Kidney (tissue), 13 donors: ENCODE measurements at regions not wholly inside any gene's neighbourhood (a gene's known extent, or its start where the extent isn't known, plus 50 kb on each side); places are given as distances from the start of the nearest gene placed in this dataset.

Source experiments
- DNase-seq, 5 donors: peaks; one replicate each; pipeline ENCODE4 v3.0.0-alpha.2; 2013 to 2020
- FAIRE-seq: peaks from 2 replicates; lab custom pipeline; 2012; peaks lifted over from hg19 to GRCh38; lab: Jason Lieb, UNC
- H3K27ac ChIP-seq, 2 donors: one replicate each; pipeline ENCODE4 v1.7.0; 2013; ENCODE audit warnings: low read depth in 2 of 2, low read length in 2 of 2, inconsistent platforms in 1 of 2
- H3K27me3 ChIP-seq: one replicate; pipeline ENCODE4 v1.7.1; 2013; ENCODE audit warnings: low read length, inconsistent platforms; ENCODE audit not compliant: control insufficient read depth, insufficient read depth
- H3K36me3 ChIP-seq, 3 donors: one replicate each; pipeline versions ENCODE4 v1.7.0 to v1.7.1; 2013; ENCODE audit warnings: low read length in 3 of 3, control low read depth in 1 of 3, inconsistent platforms in 1 of 3; ENCODE audit not compliant: insufficient read depth in 3 of 3, control insufficient read depth in 2 of 3
- H3K4me1 ChIP-seq, 3 donors: one replicate each; pipeline versions ENCODE4 v1.7.0 to v1.7.1; 2013; ENCODE audit warnings: low read length in 3 of 3, inconsistent platforms in 1 of 3, low read depth in 1 of 3; ENCODE audit not compliant: control insufficient read depth in 2 of 3, insufficient read depth in 2 of 3
- H3K4me3 ChIP-seq, 3 donors: one replicate each; pipeline versions ENCODE4 v1.7.0 to v1.8.1; 2013; ENCODE audit warnings: low read length in 3 of 3, control low read depth in 1 of 3, inconsistent platforms in 1 of 3
- H3K9ac ChIP-seq, 3 donors: one replicate each; pipeline versions ENCODE4 v1.7.0 to v1.7.1; 2013; ENCODE audit warnings: low read length in 3 of 3, control low read depth in 1 of 3, inconsistent platforms in 1 of 3
- H3K9me3 ChIP-seq, 3 donors: one replicate each; pipeline versions ENCODE4 v1.7.0 to v1.7.1; 2013; ENCODE audit warnings: low read length in 3 of 3, control low read depth in 1 of 3, inconsistent platforms in 1 of 3; ENCODE audit not compliant: control insufficient read depth in 2 of 3, insufficient read depth in 1 of 3
- CTCF ChIP-seq: IDR thresholded peaks from 3 replicates; pipeline ENCODE4 v1.5.1; 2012; ENCODE audit warnings: mild to moderate bottlenecking, moderate library complexity, borderline replicate concordance; ENCODE audit not compliant: insufficient read depth; ENCODE audit errors: extremely low read depth
- intact Hi-C: fragments of 100-400 bp; cut with DNase I; formaldehyde crosslinking; loops from one replicate; pipeline ENCODE4 v1.11.1; 2022
- donor health status: control.
- donor health status: control.
- donor health status: control.
- donor health status: control.
- donor health status: control.
- donor health status: DM: yes; HTN: yes; CAD: no.
- donor health status: Normal renal cell carcinoma (clear cell type).

GRCh38 chr6:84501315-84501714 lies 263.1 kb downstream of the TBX18 start:
- intact Hi-C loops, result no loop called here
- H3K4me1 ChIP-seq, result no peaks in the 10 kb centered on the region
- DNase-seq (no peak), FAIRE-seq (no peak)
- no peak for TF ChIP-seq CTCF
- no peaks in the 10 kb centered on the region for H3K27me3 ChIP-seq
- H3K36me3 ChIP-seq, result no peaks in the 10 kb centered on the region
- no peak overlapping the region for H3K9ac ChIP-seq
- no peak overlapping the region for H3K4me3 ChIP-seq
- no peaks in the 10 kb centered on the region for H3K9me3 ChIP-seq
- no peak overlapping the region for H3K27ac ChIP-seq

- FAIRE-seq (no peak), DNase-seq (no peak)
- Histone ChIP-seq H3K27me3 (no peaks in the 10 kb centered on the region), H3K36me3 (no peaks in the 10 kb centered on the region), H3K27ac (no peak overlapping the region), H3K4me3 (no peak overlapping the region), H3K4me1 (no peaks in the 10 kb centered on the region), H3K9me3 (no peaks in the 10 kb centered on the region), H3K9ac (no peak overlapping the region)
- TF ChIP-seq CTCF, result no peak
- intact Hi-C loops, result no loop called here
Observed at GRCh38 chr6:84500726-84501125, 263.7 kb downstream of the TBX18 start.

GRCh38 chr6:84498905-84499304 lies 265.5 kb downstream of the TBX18 start:
- Histone ChIP-seq H3K27ac (no peak overlapping the region), H3K4me1 (no peaks in the 10 kb centered on the region), H3K9me3 (no peaks in the 10 kb centered on the region), H3K27me3 (no peaks in the 10 kb centered on the region), H3K36me3 (no peaks in the 10 kb centered on the region), H3K9ac (no peak overlapping the region), H3K4me3 (no peak overlapping the region)
- intact Hi-C loops, result no loop called here
- no peak for TF ChIP-seq CTCF
- DNase-seq (no peak), FAIRE-seq (no peak)
